H1 (cell line): ENCODE measurements at regions not wholly inside any gene's neighbourhood (a gene's known extent, or its start where the extent isn't known, plus 50 kb on each side); places are given as distances from the start of the nearest gene placed in this dataset.

Experiments used
- CBX5 ChIP-seq: fragments of 300-800, 300-1000 bp; sonication (generic); IDR thresholded peaks from 2 replicates; pipeline ENCODE4 v1.7.1; 2016; ENCODE audit warnings: antibody characterized with exemption, low read length, low read depth
- CREB1 ChIP-seq: IDR thresholded peaks from 2 replicates; pipeline ENCODE4 v1.6.1; 2012; ENCODE audit warnings: inconsistent platforms
- HDAC6 ChIP-seq: IDR thresholded peaks from one replicate; pipeline ENCODE4 v1.7.1; 2012; ENCODE audit warnings: low read depth, mild to moderate bottlenecking, inconsistent platforms, low read length, moderate library complexity
- SIX5 ChIP-seq: IDR thresholded peaks from 2 replicates; pipeline ENCODE4 v1.6.1; 2011; ENCODE audit warnings: mild to moderate bottlenecking, low read depth, low read length

GRCh38 chr1:103371234-103371633 is 154.3 kb upstream of the RNPC3 start (continued):
- no peak for TF ChIP-seq CBX5
- TF ChIP-seq HDAC6 = no peak
- no peak for TF ChIP-seq SIX5
- TF ChIP-seq CREB1 = no peak
